HG03442 (cell line): ENCODE measurements at regions not wholly inside any gene's neighbourhood (a gene's known extent, or its start where the extent isn't known, plus 50 kb on each side); places are given as distances from the start of the nearest gene placed in this dataset.

Experiments used
- ATAC-seq: cut with Tn5 transposase; IDR thresholded peaks from one replicate; pipeline ENCODE4 v1.9.1; 2021; ENCODE audit warnings: mild to moderate bottlenecking, moderate library complexity; ENCODE audit not compliant: unreplicated experiment

DNA sequence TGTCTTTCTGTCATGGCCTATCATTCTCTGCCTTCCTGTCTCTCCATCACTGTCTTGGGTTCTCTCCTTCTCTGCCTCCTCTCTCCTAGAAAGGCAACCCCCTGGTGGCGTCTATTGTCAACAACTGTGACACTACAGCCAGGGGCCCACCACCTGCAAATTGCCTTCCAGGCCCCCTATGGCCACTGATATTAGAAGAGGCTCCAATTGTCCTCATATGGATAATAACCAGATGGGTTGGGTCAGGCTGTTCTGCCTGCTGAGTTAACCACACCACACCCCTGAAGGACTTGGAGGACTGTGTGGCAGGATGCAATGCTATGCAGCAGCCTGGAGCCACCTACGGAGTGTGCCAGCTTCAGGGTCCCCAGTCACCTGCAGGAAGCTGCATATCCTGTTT, 665.0 kb downstream of the NTRK3 start:
- ATAC-seq = no peak

- no peak for ATAC-seq
Observed at GRCh38 chr15:87591042-87591441, 665.5 kb downstream of the NTRK3 start.

GRCh38 chr15:87589134-87589533, 667.4 kb downstream of the NTRK3 start:
- ATAC-seq = no peak

- no peak for ATAC-seq
Observed at GRCh38 chr15:87582169-87582568, 674.4 kb downstream of the NTRK3 start.

GRCh38 chr15:87579537-87579936, 677.0 kb downstream of the NTRK3 start:
- no peak for ATAC-seq

DNA sequence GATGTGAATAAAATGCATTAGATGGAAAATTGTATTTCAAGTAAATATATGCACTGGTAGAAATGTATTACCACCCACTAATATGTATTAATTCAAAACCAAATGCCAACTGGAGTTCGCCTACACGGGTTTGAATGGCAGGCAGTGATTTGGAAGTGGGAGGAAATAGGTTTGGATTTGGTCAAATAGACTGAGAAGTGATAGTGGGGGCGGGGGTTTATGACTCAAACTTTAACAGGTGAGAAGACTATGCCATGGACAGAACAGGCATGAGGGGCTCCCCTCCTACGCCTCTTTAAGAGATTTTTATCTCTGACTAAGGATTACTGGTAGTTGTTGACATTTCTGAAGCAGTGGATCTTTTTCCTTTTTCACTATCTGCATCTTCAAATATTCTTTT, 677.8 kb downstream of the NTRK3 start:
- ATAC-seq = no peak

- no peak for ATAC-seq
Observed at GRCh38 chr15:87577336-87577735, 679.2 kb downstream of the NTRK3 start.

DNA sequence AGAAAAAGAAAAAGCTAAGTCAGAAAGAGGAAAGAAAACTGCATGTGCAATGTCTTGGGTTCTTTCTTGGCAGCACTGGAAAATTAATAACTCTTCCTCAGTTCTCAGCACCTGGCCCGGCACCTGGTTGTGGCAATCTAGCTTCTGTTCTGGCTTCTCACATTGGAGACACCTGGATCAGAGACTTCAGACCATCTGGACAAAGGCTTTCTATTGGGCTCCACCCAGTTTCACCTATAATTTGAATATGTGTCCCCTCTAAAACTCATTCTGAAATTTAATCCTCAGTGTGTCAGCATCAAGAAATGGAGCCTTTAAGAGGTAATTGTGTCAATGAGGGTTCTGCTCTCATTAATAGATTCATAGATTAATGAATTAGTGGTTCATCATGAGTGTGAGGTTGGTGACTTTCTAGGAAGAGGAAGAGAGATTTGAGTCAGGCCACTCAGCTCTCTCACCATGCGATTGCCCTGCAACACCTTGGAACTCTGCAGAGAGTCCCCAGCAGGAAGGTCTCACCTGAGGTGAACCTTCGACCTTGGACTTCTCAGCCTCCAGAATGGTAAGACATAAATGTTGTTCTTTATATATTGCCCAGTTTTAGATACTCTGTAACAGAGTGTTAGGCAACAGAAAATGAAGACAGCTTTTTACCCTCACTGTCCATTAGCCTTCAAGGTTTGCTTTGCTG, 679.9 kb downstream of the NTRK3 start:
- ATAC-seq = no peak

DNA sequence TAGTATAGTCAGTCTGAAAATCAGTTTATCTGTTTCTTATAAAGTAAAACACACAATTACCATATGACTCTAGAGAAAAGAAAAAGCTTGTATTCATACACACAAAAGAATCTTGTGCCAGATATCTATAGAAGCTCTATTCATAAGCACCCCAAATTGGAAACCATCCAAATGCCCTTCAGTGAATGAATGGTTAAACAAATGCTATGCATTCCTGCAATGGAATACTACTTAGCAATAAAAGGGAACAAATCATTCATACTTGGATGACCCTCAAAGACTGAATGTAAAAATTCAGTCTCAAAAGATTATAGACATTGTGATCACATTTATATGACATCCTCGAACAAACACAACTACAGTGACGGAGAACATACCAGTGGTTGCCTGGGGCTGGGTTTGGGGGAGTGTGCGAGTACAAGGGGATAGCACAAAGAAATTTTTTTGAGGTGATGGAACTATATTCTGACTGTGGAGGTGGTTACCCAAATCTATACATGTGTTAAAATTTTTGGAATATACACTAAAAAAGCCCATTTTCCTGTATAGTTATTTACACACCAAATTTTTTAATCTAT, 680.6 kb downstream of the NTRK3 start:
- ATAC-seq = no peak

- ATAC-seq = no peak
Observed at GRCh38 chr15:87573534-87573933, 683.0 kb downstream of the NTRK3 start.

- ATAC-seq = no peak
Observed at GRCh38 chr15:87573039-87573438, 683.5 kb downstream of the NTRK3 start.

DNA sequence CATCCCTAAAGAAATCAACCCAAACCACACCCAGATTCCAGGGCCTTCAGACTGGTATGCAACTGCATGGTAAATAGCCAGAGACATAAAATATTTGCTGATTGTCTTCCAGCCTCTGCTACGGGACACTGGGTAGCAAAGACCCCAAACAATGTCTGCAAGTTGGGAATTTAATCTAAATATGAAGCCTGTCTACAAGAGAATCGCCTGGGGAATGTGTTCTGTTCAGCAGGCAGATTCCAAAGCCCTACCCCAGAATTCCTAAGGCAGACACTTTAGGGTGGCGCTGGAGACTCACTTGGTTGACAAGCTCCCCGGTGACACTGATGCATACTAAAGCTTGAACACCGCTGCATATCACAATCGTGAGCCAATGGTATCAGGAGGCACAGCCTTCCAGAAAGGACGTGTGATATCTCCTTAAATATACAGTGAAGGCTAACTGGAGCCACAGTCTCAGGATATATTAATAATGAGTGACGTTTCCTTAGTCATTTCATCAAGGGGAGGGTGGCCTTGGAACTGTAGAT, 684.1 kb downstream of the NTRK3 start:
- ATAC-seq = no peak

GRCh38 chr15:87570206-87570605, 686.3 kb downstream of the NTRK3 start:
- ATAC-seq = no peak

DNA sequence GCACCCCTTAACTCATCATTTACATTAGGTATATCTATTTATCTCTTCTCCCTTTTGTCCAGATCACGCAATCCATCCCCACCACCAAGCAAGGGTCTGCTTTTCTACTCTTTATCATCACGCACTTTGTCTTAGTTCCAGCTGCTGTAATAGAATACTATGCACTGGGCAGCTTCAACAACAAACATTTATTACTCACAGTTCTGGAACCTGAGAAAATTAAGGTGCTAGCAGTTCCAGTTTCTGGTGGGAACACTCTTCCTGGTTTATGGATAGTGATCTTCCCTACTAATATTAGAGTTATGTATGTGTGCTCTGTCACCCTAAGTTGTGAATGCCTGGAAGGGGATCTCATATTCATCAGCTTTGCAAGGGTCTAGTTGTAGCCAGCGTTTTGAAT, 687.0 kb downstream of the NTRK3 start:
- no peak for ATAC-seq

GRCh38 chr15:87567406-87568030, 689.0 kb downstream of the NTRK3 start:
- no peak for ATAC-seq

DNA sequence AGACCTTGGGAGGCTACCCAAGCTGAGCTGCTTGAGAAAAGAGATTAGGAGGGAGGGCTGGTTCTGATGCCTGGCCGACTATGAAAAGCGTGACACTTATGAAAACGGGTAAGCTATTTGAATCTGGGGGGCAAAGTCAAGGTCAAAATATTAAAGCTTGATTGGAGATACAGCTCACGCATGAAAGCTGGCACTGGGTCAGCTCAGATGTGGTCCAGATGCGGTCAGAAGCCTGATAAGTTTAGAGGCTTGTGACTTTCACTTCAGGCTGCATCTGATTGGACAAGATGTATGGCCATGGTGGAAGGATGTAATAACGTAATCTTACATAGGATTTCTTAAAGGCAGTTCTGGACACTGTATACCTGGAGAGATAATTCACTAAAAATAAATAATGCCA, 690.3 kb downstream of the NTRK3 start:
- ATAC-seq = no peak

DNA sequence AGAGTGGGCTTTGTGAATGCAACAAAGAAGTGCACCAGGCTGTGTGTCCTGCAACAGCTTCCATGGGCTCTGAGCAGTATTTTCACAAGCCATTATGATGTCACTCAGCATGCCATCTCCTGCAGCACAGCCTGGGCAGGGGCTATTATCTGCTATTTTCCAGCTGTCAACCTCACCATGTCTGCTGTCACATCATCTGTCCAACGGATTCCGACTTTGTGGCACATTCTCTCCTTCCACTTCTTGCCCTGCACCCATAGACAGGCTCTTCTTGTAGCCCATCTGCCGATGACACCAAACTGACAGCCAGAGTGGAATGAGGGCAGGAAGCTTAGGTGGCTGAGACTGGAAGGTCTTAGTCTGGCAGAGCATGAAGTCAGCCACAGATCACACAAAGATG, 691.9 kb downstream of the NTRK3 start:
- ATAC-seq = no peak

GRCh38 chr15:87563869-87564268, 692.7 kb downstream of the NTRK3 start:
- ATAC-seq = no peak

DNA sequence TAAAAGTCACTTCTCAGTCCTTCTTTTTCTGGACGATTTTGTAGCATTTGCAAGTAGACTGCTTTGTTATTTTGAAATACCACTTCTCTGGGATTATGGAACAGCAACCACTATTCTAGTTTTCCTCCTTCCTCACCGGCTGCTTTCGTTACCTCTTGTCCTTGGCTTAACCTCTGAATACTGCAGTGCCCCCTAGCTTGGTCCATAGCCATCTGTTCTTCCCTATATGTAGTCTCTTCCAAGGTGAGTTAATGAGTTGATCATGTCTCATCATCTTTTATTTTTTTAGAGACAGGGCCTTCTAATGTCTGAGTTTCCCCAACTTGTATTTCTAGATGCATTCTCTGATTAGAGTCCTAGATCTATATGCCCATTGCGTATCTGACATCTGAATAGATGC, 694.3 kb downstream of the NTRK3 start:
- ATAC-seq = no peak

DNA sequence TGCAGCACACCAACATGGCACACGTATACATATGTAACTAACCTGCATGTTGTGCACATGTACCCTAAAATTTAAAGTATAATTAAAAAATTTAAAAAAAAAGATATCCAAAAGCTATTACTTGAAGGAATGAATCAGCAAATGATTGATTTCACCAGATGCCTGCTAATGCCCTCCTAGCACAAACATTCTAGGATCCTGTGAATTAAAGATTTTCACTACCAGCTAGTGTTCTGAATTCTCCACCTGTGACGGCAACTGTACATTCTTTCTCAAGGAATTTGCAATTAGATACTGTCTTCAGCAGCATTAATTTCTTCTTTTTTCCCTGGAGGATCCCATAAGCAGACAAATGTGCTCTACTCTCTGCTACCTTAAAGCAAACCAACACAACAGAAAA, 694.9 kb downstream of the NTRK3 start:
- ATAC-seq = no peak

DNA sequence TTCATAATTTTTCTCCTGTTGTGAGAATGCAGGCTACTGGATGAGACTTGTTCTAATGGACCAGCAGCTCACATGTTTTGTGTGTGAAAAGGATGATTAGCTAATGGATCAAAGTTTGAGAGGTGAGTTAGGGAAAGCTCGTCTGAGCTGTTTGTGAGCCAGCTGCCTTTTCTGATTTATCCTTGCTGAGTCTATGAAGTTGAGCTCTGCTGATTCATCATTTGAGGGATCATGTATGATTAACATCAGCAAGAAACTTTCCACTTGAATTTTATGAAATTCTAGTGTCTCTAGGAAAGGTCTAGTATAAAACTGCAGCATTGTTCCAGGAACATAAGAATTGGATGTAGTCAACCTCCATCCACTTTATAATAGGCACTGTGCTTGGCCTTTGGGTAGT, 698.7 kb downstream of the NTRK3 start:
- no peak for ATAC-seq

DNA sequence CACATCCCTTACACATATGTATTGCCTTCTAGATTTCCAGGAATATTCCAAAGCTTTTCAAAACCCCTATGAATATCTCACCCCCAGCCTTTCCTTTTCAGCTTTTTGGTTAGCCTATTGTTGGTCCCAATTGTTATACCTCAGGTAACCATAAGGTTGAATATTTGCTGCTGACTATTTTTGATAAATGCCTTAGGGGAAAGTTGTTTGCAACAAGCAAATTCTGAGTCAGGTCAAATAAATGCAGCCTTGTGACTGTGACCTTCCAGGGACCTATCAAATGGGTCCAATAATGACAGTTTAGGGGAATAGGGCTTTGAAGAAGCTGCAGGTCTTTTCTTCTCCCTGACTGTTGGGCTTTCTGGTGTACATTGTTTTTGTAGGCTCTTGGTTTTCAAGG, 699.7 kb downstream of the NTRK3 start:
- no peak for ATAC-seq
